ENCODE measurements at regions not wholly inside any gene's neighbourhood (a gene's known extent, or its start where the extent isn't known, plus 50 kb on each side); places are given as distances from the start of the nearest gene placed in this dataset.

- TF ChIP-seq ZNF468 (CRISPR knock-in tag; IDR thresholded peaks at IDR 0.05) (no peak), SALL1 (CRISPR knock-in tag; IDR thresholded peaks at IDR 0.05) (no peak)
Measured at GRCh38 chr3:28150465-28151206, 90.8 kb upstream of the CMC1 start (continued).

- ATAC-seq (no peak), DNase-seq (ENCODE audit: low spot score) (no peak), FAIRE-seq (no peak)
- in situ Hi-C loops (cut with HindIII; ENCODE audit: extremely low pct_ligation_motif_present, low pct_unique_long_range_greater_than_20kb) (no loop called here), intact Hi-C loops (cut with micrococcal nuclease; ENCODE audit: unreplicated experiment) (no loop called here)
- no peaks in the 10 kb centered on the region for H3K79me2 ChIP-seq (ENCODE audit: insufficient read depth, low read length)
- ChIA-PET POLR2A (no interaction called here), CTCF (ENCODE audit: low intra/inter-chr PET ratio, low total read pairs) (no interaction called here)
- 17% methylated on average over 2 of the region's 2 CpGs for WGBS (ENCODE audit: low lambda C conversion rate)
- no peaks in the 10 kb centered on the region for H3K4me1 ChIP-seq (ENCODE audit: insufficient read depth, low read length)
- H4K20me1 ChIP-seq (ENCODE audit: insufficient read depth, low read length): no peaks in the 10 kb centered on the region
- no TSS peak for BruUV-seq (replicated peaks)
- peaks cover 8% of the 10 kb centered on the region; the same call in 1 of the 2 replicates for H3K9me3 ChIP-seq (ENCODE audit: low read length)
- H3K9ac ChIP-seq (ENCODE audit: insufficient read depth, low read depth, low read length): no peak overlapping the region
- no peak overlapping the region for H2AFZ ChIP-seq (ENCODE audit: low read length)
- H3K4me3 ChIP-seq (replicated peaks in 1 of 3; ENCODE audit: insufficient read depth in 1 of 3, low read depth in 2 of 3, low read length in 3 of 3): no peak overlapping the region
- no peak overlapping the region for H3K4me2 ChIP-seq (ENCODE audit: low read depth, low read length)
- H3K27ac ChIP-seq (ENCODE audit: extremely low read length, insufficient read depth, low read length): no peak overlapping the region
- no peaks in the 10 kb centered on the region for H3K27me3 ChIP-seq (ENCODE audit: control insufficient read depth in 1 of 2, insufficient read depth in 2 of 2, low read length in 2 of 2)
- H3K36me3 ChIP-seq (replicated peaks in 1 of 2; ENCODE audit: control insufficient read depth in 1 of 2, insufficient read depth in 2 of 2, low read length in 2 of 2): no peaks in the 10 kb centered on the region
- no peak for TF ChIP-seq ARNT2 (CRISPR knock-in tag; IDR thresholded peaks at IDR 0.05; ENCODE audit: low read depth)
- no peak for TF ChIP-seq JARID2 (CRISPR knock-in tag; IDR thresholded peaks at IDR 0.05; ENCODE audit: insufficient replicate concordance)
- TF ChIP-seq AKAP8 (CRISPR knock-in tag; IDR thresholded peaks at IDR 0.05): no peak
- TF ChIP-seq MEIS1 (CRISPR knock-in tag; IDR thresholded peaks at IDR 0.05; ENCODE audit: borderline replicate concordance): no peak
- no peak for TF ChIP-seq ZFP90 (CRISPR knock-in tag; IDR thresholded peaks at IDR 0.05; ENCODE audit: borderline replicate concordance)
- TF ChIP-seq MTF1 (CRISPR knock-in tag; IDR thresholded peaks at IDR 0.05): no peak
- TF ChIP-seq, protein P1, sequence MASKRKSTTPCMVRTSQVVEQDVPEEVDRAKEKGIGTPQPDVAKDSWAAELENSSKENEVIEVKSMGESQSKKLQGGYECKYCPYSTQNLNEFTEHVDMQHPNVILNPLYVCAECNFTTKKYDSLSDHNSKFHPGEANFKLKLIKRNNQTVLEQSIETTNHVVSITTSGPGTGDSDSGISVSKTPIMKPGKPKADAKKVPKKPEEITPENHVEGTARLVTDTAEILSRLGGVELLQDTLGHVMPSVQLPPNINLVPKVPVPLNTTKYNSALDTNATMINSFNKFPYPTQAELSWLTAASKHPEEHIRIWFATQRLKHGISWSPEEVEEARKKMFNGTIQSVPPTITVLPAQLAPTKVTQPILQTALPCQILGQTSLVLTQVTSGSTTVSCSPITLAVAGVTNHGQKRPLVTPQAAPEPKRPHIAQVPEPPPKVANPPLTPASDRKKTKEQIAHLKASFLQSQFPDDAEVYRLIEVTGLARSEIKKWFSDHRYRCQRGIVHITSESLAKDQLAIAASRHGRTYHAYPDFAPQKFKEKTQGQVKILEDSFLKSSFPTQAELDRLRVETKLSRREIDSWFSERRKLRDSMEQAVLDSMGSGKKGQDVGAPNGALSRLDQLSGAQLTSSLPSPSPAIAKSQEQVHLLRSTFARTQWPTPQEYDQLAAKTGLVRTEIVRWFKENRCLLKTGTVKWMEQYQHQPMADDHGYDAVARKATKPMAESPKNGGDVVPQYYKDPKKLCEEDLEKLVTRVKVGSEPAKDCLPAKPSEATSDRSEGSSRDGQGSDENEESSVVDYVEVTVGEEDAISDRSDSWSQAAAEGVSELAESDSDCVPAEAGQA (IDR thresholded peaks at IDR 0.05; ENCODE audit: low read depth): no peak
- TF ChIP-seq, protein P1 (CRISPR knock-in tag; IDR thresholded peaks at IDR 0.05; ENCODE audit: borderline replicate concordance): no peak
- no peak for TF ChIP-seq USF2 (IDR thresholded peaks at IDR 0.05; ENCODE audit: low read depth, low read length)
- TF ChIP-seq USF2 (CRISPR knock-in tag; IDR thresholded peaks at IDR 0.05; ENCODE audit: borderline replicate concordance): no peak
- no peak for TF ChIP-seq NAIF1 (CRISPR knock-in tag; IDR thresholded peaks at IDR 0.05; ENCODE audit: borderline replicate concordance)
Measured at GRCh38 chr3:28151207-28151550, 90.2 kb upstream of the CMC1 start.

Data from HepG2 (cell line).